ENCODE measurements at regions not wholly inside any gene's neighbourhood (a gene's known extent, or its start where the extent isn't known, plus 50 kb on each side); places are given as distances from the start of the nearest gene placed in this dataset.

DNA sequence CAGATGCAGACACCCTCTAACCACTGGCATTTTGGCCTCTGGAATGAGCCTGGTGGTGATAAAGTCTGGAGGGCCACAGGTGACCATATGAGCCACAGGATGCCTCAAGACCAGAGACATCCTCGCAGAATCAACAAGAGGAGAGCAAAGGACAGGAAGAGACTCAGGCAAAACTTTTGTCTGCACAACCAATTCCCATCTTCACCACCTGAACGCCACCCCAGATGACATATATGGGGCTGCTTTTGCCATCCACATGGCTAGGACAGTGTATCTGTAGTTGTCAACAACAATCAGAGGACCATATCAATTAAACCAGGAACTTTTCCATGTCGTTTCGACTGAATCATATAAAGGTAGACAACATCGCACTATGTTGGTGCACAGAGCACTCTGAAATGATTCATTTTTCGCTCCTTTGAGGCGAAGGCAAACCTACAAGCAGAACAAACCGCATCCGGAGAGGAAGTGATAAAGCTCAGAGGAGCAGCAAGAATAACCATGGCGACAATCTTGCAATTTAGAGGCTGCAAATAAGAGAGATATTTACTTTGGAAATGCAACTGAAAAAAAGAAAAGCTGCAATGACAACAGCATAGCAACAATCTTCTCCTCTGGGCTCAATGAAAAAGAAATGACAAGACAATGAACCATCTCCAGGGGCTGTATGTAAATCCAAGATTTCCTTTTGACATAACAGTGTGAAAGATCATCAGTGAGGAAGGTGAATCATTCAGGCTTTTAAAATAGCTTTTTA lies 204.5 kb downstream of the ARL4C start:
- TF ChIP-seq, protein P1, sequence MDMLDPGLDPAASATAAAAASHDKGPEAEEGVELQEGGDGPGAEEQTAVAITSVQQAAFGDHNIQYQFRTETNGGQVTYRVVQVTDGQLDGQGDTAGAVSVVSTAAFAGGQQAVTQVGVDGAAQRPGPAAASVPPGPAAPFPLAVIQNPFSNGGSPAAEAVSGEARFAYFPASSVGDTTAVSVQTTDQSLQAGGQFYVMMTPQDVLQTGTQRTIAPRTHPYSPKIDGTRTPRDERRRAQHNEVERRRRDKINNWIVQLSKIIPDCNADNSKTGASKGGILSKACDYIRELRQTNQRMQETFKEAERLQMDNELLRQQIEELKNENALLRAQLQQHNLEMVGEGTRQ (IDR thresholded peaks at IDR 0.05; ENCODE audit: low read depth, low read length), result no peak
- TF ChIP-seq, protein P1 (CRISPR knock-in tag; IDR thresholded peaks at IDR 0.05; ENCODE audit: borderline replicate concordance), result no peak
- no peak for TF ChIP-seq SETDB1 (CRISPR knock-in tag; IDR thresholded peaks at IDR 0.05; ENCODE audit: borderline replicate concordance)
- no peak for TF ChIP-seq ATAD3A (CRISPR knock-in tag; IDR thresholded peaks at IDR 0.05)
- no peak for TF ChIP-seq ZNF891 (CRISPR knock-in tag; IDR thresholded peaks at IDR 0.05)
- no peak for TF ChIP-seq ARHGAP35 (CRISPR knock-in tag; IDR thresholded peaks at IDR 0.05; ENCODE audit: borderline replicate concordance)
- TF ChIP-seq, protein P2, sequence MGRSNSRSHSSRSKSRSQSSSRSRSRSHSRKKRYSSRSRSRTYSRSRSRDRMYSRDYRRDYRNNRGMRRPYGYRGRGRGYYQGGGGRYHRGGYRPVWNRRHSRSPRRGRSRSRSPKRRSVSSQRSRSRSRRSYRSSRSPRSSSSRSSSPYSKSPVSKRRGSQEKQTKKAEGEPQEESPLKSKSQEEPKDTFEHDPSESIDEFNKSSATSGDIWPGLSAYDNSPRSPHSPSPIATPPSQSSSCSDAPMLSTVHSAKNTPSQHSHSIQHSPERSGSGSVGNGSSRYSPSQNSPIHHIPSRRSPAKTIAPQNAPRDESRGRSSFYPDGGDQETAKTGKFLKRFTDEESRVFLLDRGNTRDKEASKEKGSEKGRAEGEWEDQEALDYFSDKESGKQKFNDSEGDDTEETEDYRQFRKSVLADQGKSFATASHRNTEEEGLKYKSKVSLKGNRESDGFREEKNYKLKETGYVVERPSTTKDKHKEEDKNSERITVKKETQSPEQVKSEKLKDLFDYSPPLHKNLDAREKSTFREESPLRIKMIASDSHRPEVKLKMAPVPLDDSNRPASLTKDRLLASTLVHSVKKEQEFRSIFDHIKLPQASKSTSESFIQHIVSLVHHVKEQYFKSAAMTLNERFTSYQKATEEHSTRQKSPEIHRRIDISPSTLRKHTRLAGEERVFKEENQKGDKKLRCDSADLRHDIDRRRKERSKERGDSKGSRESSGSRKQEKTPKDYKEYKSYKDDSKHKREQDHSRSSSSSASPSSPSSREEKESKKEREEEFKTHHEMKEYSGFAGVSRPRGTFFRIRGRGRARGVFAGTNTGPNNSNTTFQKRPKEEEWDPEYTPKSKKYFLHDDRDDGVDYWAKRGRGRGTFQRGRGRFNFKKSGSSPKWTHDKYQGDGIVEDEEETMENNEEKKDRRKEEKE (IDR thresholded peaks at IDR 0.05), result no peak
- TF ChIP-seq, protein P3, sequence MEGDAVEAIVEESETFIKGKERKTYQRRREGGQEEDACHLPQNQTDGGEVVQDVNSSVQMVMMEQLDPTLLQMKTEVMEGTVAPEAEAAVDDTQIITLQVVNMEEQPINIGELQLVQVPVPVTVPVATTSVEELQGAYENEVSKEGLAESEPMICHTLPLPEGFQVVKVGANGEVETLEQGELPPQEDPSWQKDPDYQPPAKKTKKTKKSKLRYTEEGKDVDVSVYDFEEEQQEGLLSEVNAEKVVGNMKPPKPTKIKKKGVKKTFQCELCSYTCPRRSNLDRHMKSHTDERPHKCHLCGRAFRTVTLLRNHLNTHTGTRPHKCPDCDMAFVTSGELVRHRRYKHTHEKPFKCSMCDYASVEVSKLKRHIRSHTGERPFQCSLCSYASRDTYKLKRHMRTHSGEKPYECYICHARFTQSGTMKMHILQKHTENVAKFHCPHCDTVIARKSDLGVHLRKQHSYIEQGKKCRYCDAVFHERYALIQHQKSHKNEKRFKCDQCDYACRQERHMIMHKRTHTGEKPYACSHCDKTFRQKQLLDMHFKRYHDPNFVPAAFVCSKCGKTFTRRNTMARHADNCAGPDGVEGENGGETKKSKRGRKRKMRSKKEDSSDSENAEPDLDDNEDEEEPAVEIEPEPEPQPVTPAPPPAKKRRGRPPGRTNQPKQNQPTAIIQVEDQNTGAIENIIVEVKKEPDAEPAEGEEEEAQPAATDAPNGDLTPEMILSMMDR (CRISPR knock-in tag; IDR thresholded peaks at IDR 0.05), result no peak
- TF ChIP-seq, protein P4, sequence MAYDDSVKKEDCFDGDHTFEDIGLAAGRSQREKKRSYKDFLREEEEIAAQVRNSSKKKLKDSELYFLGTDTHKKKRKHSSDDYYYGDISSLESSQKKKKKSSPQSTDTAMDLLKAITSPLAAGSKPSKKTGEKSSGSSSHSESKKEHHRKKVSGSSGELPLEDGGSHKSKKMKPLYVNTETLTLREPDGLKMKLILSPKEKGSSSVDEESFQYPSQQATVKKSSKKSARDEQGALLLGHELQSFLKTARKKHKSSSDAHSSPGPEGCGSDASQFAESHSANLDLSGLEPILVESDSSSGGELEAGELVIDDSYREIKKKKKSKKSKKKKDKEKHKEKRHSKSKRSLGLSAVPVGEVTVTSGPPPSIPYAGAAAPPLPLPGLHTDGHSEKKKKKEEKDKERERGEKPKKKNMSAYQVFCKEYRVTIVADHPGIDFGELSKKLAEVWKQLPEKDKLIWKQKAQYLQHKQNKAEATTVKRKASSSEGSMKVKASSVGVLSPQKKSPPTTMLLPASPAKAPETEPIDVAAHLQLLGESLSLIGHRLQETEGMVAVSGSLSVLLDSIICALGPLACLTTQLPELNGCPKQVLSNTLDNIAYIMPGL (CRISPR knock-in tag; IDR thresholded peaks at IDR 0.05; ENCODE audit: borderline replicate concordance in 1 of 2, low read depth in 1 of 2), result no peak
- TF ChIP-seq, protein P5, sequence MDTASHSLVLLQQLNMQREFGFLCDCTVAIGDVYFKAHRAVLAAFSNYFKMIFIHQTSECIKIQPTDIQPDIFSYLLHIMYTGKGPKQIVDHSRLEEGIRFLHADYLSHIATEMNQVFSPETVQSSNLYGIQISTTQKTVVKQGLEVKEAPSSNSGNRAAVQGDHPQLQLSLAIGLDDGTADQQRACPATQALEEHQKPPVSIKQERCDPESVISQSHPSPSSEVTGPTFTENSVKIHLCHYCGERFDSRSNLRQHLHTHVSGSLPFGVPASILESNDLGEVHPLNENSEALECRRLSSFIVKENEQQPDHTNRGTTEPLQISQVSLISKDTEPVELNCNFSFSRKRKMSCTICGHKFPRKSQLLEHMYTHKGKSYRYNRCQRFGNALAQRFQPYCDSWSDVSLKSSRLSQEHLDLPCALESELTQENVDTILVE (CRISPR knock-in tag; IDR thresholded peaks at IDR 0.05), result no peak
- no peak for TF ChIP-seq EHMT2 (IDR thresholded peaks at IDR 0.05; ENCODE audit: borderline replicate concordance, low read depth, low read length)
- TF ChIP-seq ZNF335 (CRISPR knock-in tag; IDR thresholded peaks at IDR 0.05), result no peak
- TF ChIP-seq ZNF709 (CRISPR knock-in tag; IDR thresholded peaks at IDR 0.05), result no peak

Measured in HepG2 (cell line).